Lower leg skin (tissue), 3 donors: ENCODE measurements at regions not wholly inside any gene's neighbourhood (a gene's known extent, or its start where the extent isn't known, plus 50 kb on each side); places are given as distances from the start of the nearest gene placed in this dataset.

Experiments used
- POLR2A ChIP-seq, 2 donors: fragments of 450-650 bp; IDR thresholded peaks; one replicate each; pipeline ENCODE4 v1.6.1; 2016 to 2017; ENCODE audit warnings: antibody characterized with exemption in 2 of 2, mild to moderate bottlenecking in 1 of 2, moderate library complexity in 1 of 2
- TF ChIP-seq, protein P1 (sequence below), 3 donors: fragments of 450-650 bp; IDR thresholded peaks; one replicate each; pipeline ENCODE4 v1.5.1; 2016; ENCODE audit warnings: antibody characterized with exemption in 3 of 3, mild to moderate bottlenecking in 3 of 3, moderate library complexity in 2 of 3

DNA sequence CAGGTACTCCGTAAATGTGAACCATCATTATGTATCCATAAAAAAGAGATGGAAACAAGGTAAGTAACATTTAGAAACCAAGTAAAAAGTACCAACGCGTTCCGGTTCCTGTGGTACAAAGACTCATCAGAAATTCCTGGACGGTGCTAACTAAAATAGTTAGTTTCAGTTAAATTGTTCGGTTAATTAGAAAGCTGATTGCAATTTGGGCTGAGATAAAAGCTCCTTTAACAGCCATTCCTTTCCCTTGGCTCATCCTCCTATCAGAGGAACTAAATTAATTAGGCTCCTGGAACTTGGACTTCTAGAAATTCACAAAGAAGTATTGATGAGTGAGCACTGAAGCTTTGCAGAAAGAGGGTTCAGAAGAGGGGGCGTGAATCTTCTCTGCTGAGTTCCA lies 63.5 kb downstream of the SOX1 start:
- TF ChIP-seq, protein P1, sequence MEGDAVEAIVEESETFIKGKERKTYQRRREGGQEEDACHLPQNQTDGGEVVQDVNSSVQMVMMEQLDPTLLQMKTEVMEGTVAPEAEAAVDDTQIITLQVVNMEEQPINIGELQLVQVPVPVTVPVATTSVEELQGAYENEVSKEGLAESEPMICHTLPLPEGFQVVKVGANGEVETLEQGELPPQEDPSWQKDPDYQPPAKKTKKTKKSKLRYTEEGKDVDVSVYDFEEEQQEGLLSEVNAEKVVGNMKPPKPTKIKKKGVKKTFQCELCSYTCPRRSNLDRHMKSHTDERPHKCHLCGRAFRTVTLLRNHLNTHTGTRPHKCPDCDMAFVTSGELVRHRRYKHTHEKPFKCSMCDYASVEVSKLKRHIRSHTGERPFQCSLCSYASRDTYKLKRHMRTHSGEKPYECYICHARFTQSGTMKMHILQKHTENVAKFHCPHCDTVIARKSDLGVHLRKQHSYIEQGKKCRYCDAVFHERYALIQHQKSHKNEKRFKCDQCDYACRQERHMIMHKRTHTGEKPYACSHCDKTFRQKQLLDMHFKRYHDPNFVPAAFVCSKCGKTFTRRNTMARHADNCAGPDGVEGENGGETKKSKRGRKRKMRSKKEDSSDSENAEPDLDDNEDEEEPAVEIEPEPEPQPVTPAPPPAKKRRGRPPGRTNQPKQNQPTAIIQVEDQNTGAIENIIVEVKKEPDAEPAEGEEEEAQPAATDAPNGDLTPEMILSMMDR (IDR thresholded peaks at IDR 0.05): no peak
- TF ChIP-seq POLR2A (IDR thresholded peaks at IDR 0.05): no peak
